HL-60 (cell line): ENCODE measurements at regions not wholly inside any gene's neighbourhood (a gene's known extent, or its start where the extent isn't known, plus 50 kb on each side); places are given as distances from the start of the nearest gene placed in this dataset.

Experiments
- DNase-seq, 2 experiments: peaks; one replicate each; pipeline ENCODE4 v3.0.0-alpha.2; 2010 to 2020; ENCODE audit warnings: low read depth in 1 of 2, low spot score in 1 of 2
- H3K27ac ChIP-seq: fragments of 250-450 bp; sonication (Bioruptor Pico); replicated peaks from 2 replicates; pipeline ENCODE4 v1.5.1; 2020; ENCODE audit warnings: mild to moderate bottlenecking, moderate library complexity
- H3K27me3 ChIP-seq: fragments of 250-450 bp; sonication (Bioruptor Pico); 2 replicates; pipeline ENCODE4 v1.5.1; 2021; ENCODE audit warnings: mild to moderate bottlenecking, moderate library complexity; ENCODE audit not compliant: insufficient read depth, poor library complexity, severe bottlenecking
- H3K4me3 ChIP-seq: replicated peaks from 2 replicates; pipeline ENCODE4 v1.5.1; 2011; ENCODE audit warnings: mild to moderate bottlenecking, control low read depth, low read length; ENCODE audit not compliant: insufficient read depth
- GABPA ChIP-seq: IDR thresholded peaks from 2 replicates; pipeline ENCODE4 v1.6.1; 2012; ENCODE audit warnings: low read depth
- POLR2AphosphoS5 ChIP-seq: IDR thresholded peaks from 2 replicates; pipeline ENCODE4 v1.6.1; 2012; ENCODE audit warnings: low read depth
- SPI1 ChIP-seq: IDR thresholded peaks from 2 replicates; pipeline ENCODE4 v1.6.1; 2012; ENCODE audit warnings: low read depth, mild to moderate bottlenecking, borderline replicate concordance
- TF ChIP-seq, protein P1 (sequence below): IDR thresholded peaks from one replicate; pipeline ENCODE4 v1.5.1; 2011; ENCODE audit warnings: low read length, control low read depth, inconsistent platforms; ENCODE audit not compliant: insufficient read depth
- TF ChIP-seq, protein P2 (sequence below): IDR thresholded peaks from 2 replicates; pipeline ENCODE4 v1.6.1; 2012; ENCODE audit warnings: low read depth; ENCODE audit not compliant: insufficient replicate concordance

DNA sequence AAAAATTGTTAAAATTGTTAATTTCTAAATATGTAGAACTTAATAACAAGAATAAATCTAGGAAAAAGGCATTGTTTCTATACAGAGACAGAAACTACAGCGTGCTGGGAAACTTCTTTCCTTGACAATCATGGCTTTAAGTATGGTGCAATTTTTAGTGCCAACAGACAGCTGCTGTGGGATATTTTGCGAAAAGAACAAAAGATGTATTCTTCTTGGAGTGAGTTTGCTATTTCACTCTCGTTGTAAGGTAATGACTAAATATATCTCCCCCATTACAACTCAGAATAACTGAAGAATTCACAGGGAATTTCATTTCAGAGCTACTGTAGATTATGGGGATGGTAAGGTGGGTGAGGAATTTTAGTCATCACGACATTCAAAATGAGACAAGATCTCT lies 2055.0 kb upstream of the ACO1 start:
- TF ChIP-seq, protein P1, sequence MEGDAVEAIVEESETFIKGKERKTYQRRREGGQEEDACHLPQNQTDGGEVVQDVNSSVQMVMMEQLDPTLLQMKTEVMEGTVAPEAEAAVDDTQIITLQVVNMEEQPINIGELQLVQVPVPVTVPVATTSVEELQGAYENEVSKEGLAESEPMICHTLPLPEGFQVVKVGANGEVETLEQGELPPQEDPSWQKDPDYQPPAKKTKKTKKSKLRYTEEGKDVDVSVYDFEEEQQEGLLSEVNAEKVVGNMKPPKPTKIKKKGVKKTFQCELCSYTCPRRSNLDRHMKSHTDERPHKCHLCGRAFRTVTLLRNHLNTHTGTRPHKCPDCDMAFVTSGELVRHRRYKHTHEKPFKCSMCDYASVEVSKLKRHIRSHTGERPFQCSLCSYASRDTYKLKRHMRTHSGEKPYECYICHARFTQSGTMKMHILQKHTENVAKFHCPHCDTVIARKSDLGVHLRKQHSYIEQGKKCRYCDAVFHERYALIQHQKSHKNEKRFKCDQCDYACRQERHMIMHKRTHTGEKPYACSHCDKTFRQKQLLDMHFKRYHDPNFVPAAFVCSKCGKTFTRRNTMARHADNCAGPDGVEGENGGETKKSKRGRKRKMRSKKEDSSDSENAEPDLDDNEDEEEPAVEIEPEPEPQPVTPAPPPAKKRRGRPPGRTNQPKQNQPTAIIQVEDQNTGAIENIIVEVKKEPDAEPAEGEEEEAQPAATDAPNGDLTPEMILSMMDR: no peak
- no peak for TF ChIP-seq GABPA
- TF ChIP-seq, protein P2, sequence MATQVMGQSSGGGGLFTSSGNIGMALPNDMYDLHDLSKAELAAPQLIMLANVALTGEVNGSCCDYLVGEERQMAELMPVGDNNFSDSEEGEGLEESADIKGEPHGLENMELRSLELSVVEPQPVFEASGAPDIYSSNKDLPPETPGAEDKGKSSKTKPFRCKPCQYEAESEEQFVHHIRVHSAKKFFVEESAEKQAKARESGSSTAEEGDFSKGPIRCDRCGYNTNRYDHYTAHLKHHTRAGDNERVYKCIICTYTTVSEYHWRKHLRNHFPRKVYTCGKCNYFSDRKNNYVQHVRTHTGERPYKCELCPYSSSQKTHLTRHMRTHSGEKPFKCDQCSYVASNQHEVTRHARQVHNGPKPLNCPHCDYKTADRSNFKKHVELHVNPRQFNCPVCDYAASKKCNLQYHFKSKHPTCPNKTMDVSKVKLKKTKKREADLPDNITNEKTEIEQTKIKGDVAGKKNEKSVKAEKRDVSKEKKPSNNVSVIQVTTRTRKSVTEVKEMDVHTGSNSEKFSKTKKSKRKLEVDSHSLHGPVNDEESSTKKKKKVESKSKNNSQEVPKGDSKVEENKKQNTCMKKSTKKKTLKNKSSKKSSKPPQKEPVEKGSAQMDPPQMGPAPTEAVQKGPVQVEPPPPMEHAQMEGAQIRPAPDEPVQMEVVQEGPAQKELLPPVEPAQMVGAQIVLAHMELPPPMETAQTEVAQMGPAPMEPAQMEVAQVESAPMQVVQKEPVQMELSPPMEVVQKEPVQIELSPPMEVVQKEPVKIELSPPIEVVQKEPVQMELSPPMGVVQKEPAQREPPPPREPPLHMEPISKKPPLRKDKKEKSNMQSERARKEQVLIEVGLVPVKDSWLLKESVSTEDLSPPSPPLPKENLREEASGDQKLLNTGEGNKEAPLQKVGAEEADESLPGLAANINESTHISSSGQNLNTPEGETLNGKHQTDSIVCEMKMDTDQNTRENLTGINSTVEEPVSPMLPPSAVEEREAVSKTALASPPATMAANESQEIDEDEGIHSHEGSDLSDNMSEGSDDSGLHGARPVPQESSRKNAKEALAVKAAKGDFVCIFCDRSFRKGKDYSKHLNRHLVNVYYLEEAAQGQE: no peak
- no peak for TF ChIP-seq POLR2AphosphoS5
- TF ChIP-seq SPI1: no peak
- no peak for DNase-seq
- Histone ChIP-seq H3K4me3 (no peak overlapping the region), H3K27ac (no peak overlapping the region), H3K27me3 (no peaks in the 10 kb centered on the region)

DNA sequence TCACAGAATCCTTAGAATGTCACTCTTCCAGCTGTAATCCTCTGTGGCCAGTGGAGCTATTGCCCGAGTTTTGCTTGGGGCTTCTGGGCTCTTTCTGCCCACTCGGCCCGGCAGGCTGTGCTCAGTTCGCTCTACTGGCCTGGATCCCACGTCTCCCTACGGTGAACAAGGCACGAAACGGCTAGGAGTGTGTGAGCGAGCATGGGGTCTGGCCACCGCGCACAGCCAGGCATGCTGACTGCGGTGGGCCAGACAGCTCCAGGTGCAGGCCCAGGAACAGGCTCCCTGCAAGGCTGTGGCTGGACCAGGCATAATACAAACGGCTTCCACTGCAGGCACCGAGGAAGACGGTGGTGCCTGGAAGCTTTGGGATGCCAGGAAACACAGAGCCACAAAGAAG lies 2035.5 kb upstream of the ACO1 start:
- no peak overlapping the region for H3K27ac ChIP-seq
- DNase-seq: no peak
- H3K4me3 ChIP-seq: no peak overlapping the region
- no peaks in the 10 kb centered on the region for H3K27me3 ChIP-seq
- TF ChIP-seq, protein P2: no peak
- no peak for TF ChIP-seq GABPA
- no peak for TF ChIP-seq SPI1
- TF ChIP-seq, protein P1: no peak
- no peak for TF ChIP-seq POLR2AphosphoS5

DNA sequence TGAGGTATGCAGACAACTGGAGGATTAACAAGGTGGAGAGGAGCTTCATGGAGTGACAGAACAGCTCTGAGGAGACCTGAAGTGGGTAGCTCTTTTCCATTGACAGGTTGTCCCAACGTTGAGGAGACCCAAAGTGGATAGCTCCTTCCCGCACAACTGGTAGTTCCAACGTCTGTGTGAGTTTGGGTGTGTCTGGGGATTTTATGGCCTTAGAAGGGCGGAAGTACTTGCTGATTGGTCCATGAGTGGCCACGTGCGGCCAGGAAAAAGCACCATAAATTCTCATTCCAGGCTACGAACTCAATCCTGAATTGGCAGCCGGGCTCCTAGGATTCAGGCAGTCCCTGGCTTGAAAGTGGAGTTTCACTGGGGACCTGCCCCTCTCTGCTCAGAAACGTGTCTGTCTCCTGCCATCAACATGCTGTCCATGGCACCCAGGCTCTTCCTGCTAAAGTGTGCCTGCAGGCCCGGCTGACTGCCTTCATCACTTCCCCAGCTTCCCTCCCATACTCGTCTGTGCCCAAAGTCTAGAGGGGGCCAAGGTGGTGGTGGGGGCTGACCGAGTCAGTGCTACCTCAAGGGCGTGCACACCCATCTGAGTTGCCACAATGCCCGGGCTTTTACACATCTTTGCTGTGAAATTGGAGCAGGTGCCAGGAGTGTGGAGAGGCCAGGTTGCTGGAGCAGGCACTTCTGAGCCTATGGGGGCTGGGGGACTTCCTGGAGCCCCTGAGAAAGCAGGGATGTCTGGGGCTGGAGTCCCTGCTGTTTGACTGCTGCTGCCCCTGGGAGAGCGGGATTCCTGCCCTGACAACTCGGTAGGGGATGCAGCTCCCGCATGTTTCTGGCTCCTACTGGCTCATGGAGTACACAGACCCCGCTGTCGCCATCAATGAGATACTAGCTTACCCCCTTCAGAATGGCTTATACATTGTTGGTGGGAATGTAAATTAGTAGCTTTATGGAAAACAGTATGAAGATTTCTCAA lies 2034.6 kb upstream of the ACO1 start:
- no peak for TF ChIP-seq SPI1
- TF ChIP-seq, protein P2: no peak
- TF ChIP-seq, protein P1: no peak
- no peak for TF ChIP-seq GABPA
- TF ChIP-seq POLR2AphosphoS5: no peak
- DNase-seq: no peak

More for the DNA sequence above, 2034.6 kb upstream of the ACO1 start:
- no peak overlapping the region for H3K4me3 ChIP-seq
- H3K27ac ChIP-seq: no peak overlapping the region
- no peaks in the 10 kb centered on the region for H3K27me3 ChIP-seq
